ENCODE measurements at regions not wholly inside any gene's neighbourhood (a gene's known extent, or its start where the extent isn't known, plus 50 kb on each side); places are given as distances from the start of the nearest gene placed in this dataset.

DNA sequence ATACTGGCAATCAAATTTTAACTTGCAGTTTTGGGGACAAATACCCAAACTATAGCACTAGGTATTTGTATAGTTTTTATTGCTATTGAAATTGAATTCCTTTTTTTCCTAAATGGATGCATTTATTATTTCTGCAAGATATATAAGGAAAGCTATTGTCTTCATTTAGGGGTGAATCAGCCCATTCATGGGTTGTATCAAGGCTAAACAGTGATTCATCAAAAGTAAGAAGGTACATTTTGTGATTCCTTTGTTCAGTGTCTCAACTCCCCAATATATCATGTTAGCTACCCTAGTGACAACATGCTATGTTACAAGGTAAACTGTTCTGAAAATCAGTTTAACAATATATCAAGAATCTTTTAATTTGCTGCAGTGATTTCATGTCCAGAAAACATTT, 185.7 kb downstream of the PLK2 start:
- Histone ChIP-seq H3K9me2 (ENCODE audit: low read depth, low read length) (no peaks in the 10 kb centered on the region), H3K27ac (ENCODE audit: low read depth, low read length, poor library complexity, severe bottlenecking) (no peak overlapping the region), H3K9me3 (ENCODE audit: low read length) (no peaks in the 10 kb centered on the region), H4K20me1 (ENCODE audit: insufficient read depth, low read length) (no peaks in the 10 kb centered on the region), H2AFZ (ENCODE audit: low read length) (no peak overlapping the region), H3K79me2 (ENCODE audit: insufficient read depth, low read length) (no peaks in the 10 kb centered on the region), H3F3A (ENCODE audit: insufficient read depth, low read length) (no peaks in the 10 kb centered on the region), H3K9ac (ENCODE audit: low read length) (no peak overlapping the region), H3K4me3 (ENCODE audit: low read depth, low read length, poor library complexity, severe bottlenecking) (no peak overlapping the region), H3K36me3 (ENCODE audit: insufficient read depth, low read length) (no peaks in the 10 kb centered on the region), H3K27me3 (ENCODE audit: insufficient read depth, low read length) (no peaks in the 10 kb centered on the region), H3K4me1 (ENCODE audit: insufficient read depth, low read length, severe bottlenecking) (no peaks in the 10 kb centered on the region), H3K4me2 (ENCODE audit: low read length) (no peak overlapping the region)
- TF ChIP-seq, protein P1, sequence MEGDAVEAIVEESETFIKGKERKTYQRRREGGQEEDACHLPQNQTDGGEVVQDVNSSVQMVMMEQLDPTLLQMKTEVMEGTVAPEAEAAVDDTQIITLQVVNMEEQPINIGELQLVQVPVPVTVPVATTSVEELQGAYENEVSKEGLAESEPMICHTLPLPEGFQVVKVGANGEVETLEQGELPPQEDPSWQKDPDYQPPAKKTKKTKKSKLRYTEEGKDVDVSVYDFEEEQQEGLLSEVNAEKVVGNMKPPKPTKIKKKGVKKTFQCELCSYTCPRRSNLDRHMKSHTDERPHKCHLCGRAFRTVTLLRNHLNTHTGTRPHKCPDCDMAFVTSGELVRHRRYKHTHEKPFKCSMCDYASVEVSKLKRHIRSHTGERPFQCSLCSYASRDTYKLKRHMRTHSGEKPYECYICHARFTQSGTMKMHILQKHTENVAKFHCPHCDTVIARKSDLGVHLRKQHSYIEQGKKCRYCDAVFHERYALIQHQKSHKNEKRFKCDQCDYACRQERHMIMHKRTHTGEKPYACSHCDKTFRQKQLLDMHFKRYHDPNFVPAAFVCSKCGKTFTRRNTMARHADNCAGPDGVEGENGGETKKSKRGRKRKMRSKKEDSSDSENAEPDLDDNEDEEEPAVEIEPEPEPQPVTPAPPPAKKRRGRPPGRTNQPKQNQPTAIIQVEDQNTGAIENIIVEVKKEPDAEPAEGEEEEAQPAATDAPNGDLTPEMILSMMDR (IDR thresholded peaks at IDR 0.05; ENCODE audit: low read length), result no peak
- no peak for TF ChIP-seq EZH2 (IDR thresholded peaks at IDR 0.05; ENCODE audit: borderline replicate concordance, low read length)

DNA sequence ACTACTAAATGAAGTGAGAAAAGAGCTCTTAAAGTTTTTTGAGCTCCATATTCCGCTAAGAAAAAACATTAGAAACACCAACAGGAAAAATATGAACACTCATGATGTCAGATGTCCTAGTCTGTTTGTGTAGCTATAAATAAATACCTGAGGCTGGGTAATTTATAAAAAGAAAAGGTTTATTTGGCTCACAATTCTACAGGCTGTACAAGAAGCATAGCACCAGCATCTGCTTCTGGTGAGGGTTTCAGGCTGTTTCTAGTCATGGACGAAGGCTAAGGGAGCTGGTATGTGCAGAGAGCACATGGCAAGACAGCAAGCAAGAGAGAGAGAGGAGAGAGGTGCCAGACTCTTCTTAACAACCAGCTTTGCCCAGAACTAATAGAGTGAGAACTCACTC, 186.2 kb downstream of the PLK2 start:
- Histone ChIP-seq H3K79me2 (ENCODE audit: insufficient read depth, low read length) (no peaks in the 10 kb centered on the region), H3K36me3 (ENCODE audit: insufficient read depth, low read length) (no peaks in the 10 kb centered on the region), H3F3A (ENCODE audit: insufficient read depth, low read length) (no peaks in the 10 kb centered on the region), H2AFZ (ENCODE audit: low read length) (no peak overlapping the region), H3K9me2 (ENCODE audit: low read depth, low read length) (no peaks in the 10 kb centered on the region), H3K4me3 (ENCODE audit: low read depth, low read length, poor library complexity, severe bottlenecking) (no peak overlapping the region), H3K9ac (ENCODE audit: low read length) (no peak overlapping the region), H3K4me1 (ENCODE audit: insufficient read depth, low read length, severe bottlenecking) (no peaks in the 10 kb centered on the region), H3K27me3 (ENCODE audit: insufficient read depth, low read length) (no peaks in the 10 kb centered on the region), H3K4me2 (ENCODE audit: low read length) (no peak overlapping the region), H3K9me3 (ENCODE audit: low read length) (no peaks in the 10 kb centered on the region), H4K20me1 (ENCODE audit: insufficient read depth, low read length) (no peaks in the 10 kb centered on the region), H3K27ac (ENCODE audit: low read depth, low read length, poor library complexity, severe bottlenecking) (no peak overlapping the region)
- TF ChIP-seq EZH2 (IDR thresholded peaks at IDR 0.05; ENCODE audit: borderline replicate concordance, low read length), result no peak
- TF ChIP-seq, protein P1 (IDR thresholded peaks at IDR 0.05; ENCODE audit: low read length), result no peak

DNA sequence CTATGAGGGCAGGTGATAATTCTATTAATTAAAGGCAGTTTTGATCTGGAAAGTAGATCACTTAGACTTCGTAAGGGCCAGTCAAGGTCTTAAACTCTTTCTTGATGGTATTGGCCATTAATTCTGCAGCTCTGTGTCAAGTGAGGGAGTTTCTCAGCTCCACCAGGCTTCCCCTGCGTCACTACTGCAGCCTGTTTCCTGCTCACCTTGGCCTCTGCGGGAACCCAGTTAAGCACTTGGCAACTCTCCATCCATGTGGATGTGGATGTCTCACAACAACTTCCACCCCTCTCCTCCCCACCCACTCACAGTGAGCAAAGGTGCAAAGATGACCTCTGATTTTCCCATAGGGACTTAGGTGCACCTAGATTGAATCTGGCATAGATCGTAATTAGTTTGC, 191.6 kb downstream of the PLK2 start:
- Histone ChIP-seq H3K4me2 (ENCODE audit: low read length) (no peak overlapping the region), H3K4me3 (ENCODE audit: low read depth, low read length, poor library complexity, severe bottlenecking) (no peak overlapping the region), H3F3A (ENCODE audit: insufficient read depth, low read length) (no peaks in the 10 kb centered on the region), H3K9me3 (ENCODE audit: low read length) (no peaks in the 10 kb centered on the region), H3K27ac (ENCODE audit: low read depth, low read length, poor library complexity, severe bottlenecking) (no peak overlapping the region), H3K27me3 (ENCODE audit: insufficient read depth, low read length) (no peaks in the 10 kb centered on the region), H3K79me2 (ENCODE audit: insufficient read depth, low read length) (no peaks in the 10 kb centered on the region), H3K36me3 (ENCODE audit: insufficient read depth, low read length) (no peaks in the 10 kb centered on the region), H2AFZ (ENCODE audit: low read length) (no peak overlapping the region), H3K4me1 (ENCODE audit: insufficient read depth, low read length, severe bottlenecking) (no peaks in the 10 kb centered on the region), H3K9ac (ENCODE audit: low read length) (no peak overlapping the region), H3K9me2 (ENCODE audit: low read depth, low read length) (no peaks in the 10 kb centered on the region), H4K20me1 (ENCODE audit: insufficient read depth, low read length) (no peaks in the 10 kb centered on the region)
- no peak for TF ChIP-seq EZH2 (IDR thresholded peaks at IDR 0.05; ENCODE audit: borderline replicate concordance, low read length)
- TF ChIP-seq, protein P1 (IDR thresholded peaks at IDR 0.05; ENCODE audit: low read length), result no peak
